SK-N-SH treated with all-trans-retinoic acid at 6 μM for 48 hours (cell line): ENCODE measurements at regions not wholly inside any gene's neighbourhood (a gene's known extent, or its start where the extent isn't known, plus 50 kb on each side); places are given as distances from the start of the nearest gene placed in this dataset.

ENCODE experiments used
- ATAC-seq: fragments of 200-7000 bp; cut with Tn5 transposase; 3 replicates; pipeline ENCODE4 v1.9.1; 2020; ENCODE audit warnings: mild to moderate bottlenecking, moderate library complexity
- ARNTL ChIP-seq: fragments of 450-650 bp; formaldehyde crosslinking; IDR thresholded peaks from 2 replicates; pipeline ENCODE4 v1.5.0; 2020; ENCODE audit warnings: low read depth, mild to moderate bottlenecking, moderate library complexity, borderline replicate concordance
- BACH2 ChIP-seq: fragments of 250-450 bp; sonication (Bioruptor Pico); IDR thresholded peaks from 2 replicates; pipeline ENCODE4 v1.9.0; 2021; ENCODE audit warnings: mild to moderate bottlenecking, borderline replicate concordance
- CREB5 ChIP-seq: fragments of 250-450 bp; sonication (Bioruptor Pico); IDR thresholded peaks from 2 replicates; pipeline ENCODE4 v1.5.1; 2020; ENCODE audit warnings: low read depth, mild to moderate bottlenecking, moderate library complexity
- CSDC2 ChIP-seq: fragments of 250-450 bp; sonication (Bioruptor Pico); IDR thresholded peaks from 2 replicates; pipeline ENCODE4 v1.5.0; 2020; ENCODE audit warnings: mild to moderate bottlenecking, moderate library complexity
- ESRRG ChIP-seq: fragments of 250-450 bp; sonication (Bioruptor Pico); IDR thresholded peaks from 2 replicates; pipeline ENCODE4 v1.6.1; 2021; ENCODE audit warnings: mild to moderate bottlenecking
- ISL1 ChIP-seq: fragments of 250-450 bp; sonication (Bioruptor Pico); IDR thresholded peaks from 2 replicates; pipeline ENCODE4 v2.1.2; 2022; ENCODE audit warnings: mild to moderate bottlenecking, moderate library complexity
- OSR1 ChIP-seq: fragments of 250-450 bp; sonication (Bioruptor Pico); IDR thresholded peaks from 2 replicates; pipeline ENCODE4 v1.8.0; 2022; ENCODE audit warnings: moderate library complexity, mild to moderate bottlenecking, inconsistent platforms
- POU6F1 ChIP-seq: fragments of 250-450 bp; sonication (Bioruptor Pico); IDR thresholded peaks from 2 replicates; pipeline ENCODE4 v1.8.0; 2021; ENCODE audit warnings: low read depth, mild to moderate bottlenecking, moderate library complexity, borderline replicate concordance
- PPARA ChIP-seq: fragments of 250-450 bp; sonication (Bioruptor Pico); IDR thresholded peaks from 2 replicates; pipeline ENCODE4 v1.5.0; 2020; ENCODE audit warnings: mild to moderate bottlenecking, borderline replicate concordance
- RARB ChIP-seq: fragments of 250-450 bp; sonication (Bioruptor Pico); IDR thresholded peaks from 2 replicates; pipeline ENCODE4 v1.8.0; 2021; ENCODE audit warnings: mild to moderate bottlenecking, moderate library complexity
- SNAI2 ChIP-seq: fragments of 250-450 bp; sonication (Bioruptor Pico); IDR thresholded peaks from 2 replicates; pipeline ENCODE4 v1.5.0; 2020; ENCODE audit warnings: mild to moderate bottlenecking, moderate library complexity
- TCF4 ChIP-seq: fragments of 250-450 bp; sonication (Bioruptor Pico); IDR thresholded peaks from 2 replicates; pipeline ENCODE4 v1.8.0; 2021; ENCODE audit warnings: mild to moderate bottlenecking, moderate library complexity, borderline replicate concordance
- TOX ChIP-seq: fragments of 250-450 bp; sonication (Bioruptor Pico); IDR thresholded peaks from 2 replicates; pipeline ENCODE4 v1.8.0; 2021; ENCODE audit warnings: mild to moderate bottlenecking, moderate library complexity, borderline replicate concordance
- ZC3H10 ChIP-seq: fragments of 250-450 bp; sonication (Bioruptor Pico); IDR thresholded peaks from 2 replicates; pipeline ENCODE4 v1.5.1; 2021; ENCODE audit warnings: mild to moderate bottlenecking, moderate library complexity
- ZFP3 ChIP-seq: fragments of 250-450 bp; sonication (Bioruptor Pico); IDR thresholded peaks from 2 replicates; pipeline ENCODE4 v1.5.0; 2020; ENCODE audit warnings: mild to moderate bottlenecking, moderate library complexity
- ZFP30 ChIP-seq: fragments of 450-650 bp; formaldehyde crosslinking; IDR thresholded peaks from 2 replicates; pipeline ENCODE4 v1.5.0; 2022; ENCODE audit warnings: mild to moderate bottlenecking, moderate library complexity
- ZNF565 ChIP-seq: fragments of 450-650 bp; formaldehyde crosslinking; conservative IDR thresholded peaks from 2 replicates; pipeline ENCODE4 v1.5.0; 2020; ENCODE audit warnings: low read depth, mild to moderate bottlenecking, moderate library complexity
- ZNF70 ChIP-seq: fragments of 450-650 bp; formaldehyde crosslinking; IDR thresholded peaks from 2 replicates; pipeline ENCODE4 v1.5.0; 2020; ENCODE audit warnings: mild to moderate bottlenecking, moderate library complexity
- ZNF8 ChIP-seq: fragments of 450-650 bp; formaldehyde crosslinking; IDR thresholded peaks from 2 replicates; pipeline ENCODE4 v1.5.0; 2020; ENCODE audit warnings: mild to moderate bottlenecking, moderate library complexity
- TF ChIP-seq, protein P1 (sequence below): fragments of 250-450 bp; sonication (Bioruptor Pico); IDR thresholded peaks from 2 replicates; pipeline ENCODE4 v1.8.0; 2020; ENCODE audit warnings: mild to moderate bottlenecking, moderate library complexity, borderline replicate concordance
- TF ChIP-seq, protein P2 (sequence below): fragments of 250-450 bp; sonication (Bioruptor Pico); IDR thresholded peaks from 2 replicates; pipeline ENCODE4 v1.5.1; 2021; ENCODE audit warnings: mild to moderate bottlenecking, moderate library complexity
- TF ChIP-seq, protein P3 (sequence below): fragments of 250-450 bp; sonication (Bioruptor Pico); IDR thresholded peaks from 2 replicates; pipeline ENCODE4 v1.5.0; 2020; ENCODE audit warnings: mild to moderate bottlenecking, moderate library complexity

GRCh38 chr7:25389489-25390106 lies 161.3 kb upstream of the NPVF start:
- ATAC-seq: peak; percentile 79
- TF ChIP-seq OSR1: no peak
- no peak for TF ChIP-seq RARB (CRISPR knock-in tag)
- TF ChIP-seq, protein P1, sequence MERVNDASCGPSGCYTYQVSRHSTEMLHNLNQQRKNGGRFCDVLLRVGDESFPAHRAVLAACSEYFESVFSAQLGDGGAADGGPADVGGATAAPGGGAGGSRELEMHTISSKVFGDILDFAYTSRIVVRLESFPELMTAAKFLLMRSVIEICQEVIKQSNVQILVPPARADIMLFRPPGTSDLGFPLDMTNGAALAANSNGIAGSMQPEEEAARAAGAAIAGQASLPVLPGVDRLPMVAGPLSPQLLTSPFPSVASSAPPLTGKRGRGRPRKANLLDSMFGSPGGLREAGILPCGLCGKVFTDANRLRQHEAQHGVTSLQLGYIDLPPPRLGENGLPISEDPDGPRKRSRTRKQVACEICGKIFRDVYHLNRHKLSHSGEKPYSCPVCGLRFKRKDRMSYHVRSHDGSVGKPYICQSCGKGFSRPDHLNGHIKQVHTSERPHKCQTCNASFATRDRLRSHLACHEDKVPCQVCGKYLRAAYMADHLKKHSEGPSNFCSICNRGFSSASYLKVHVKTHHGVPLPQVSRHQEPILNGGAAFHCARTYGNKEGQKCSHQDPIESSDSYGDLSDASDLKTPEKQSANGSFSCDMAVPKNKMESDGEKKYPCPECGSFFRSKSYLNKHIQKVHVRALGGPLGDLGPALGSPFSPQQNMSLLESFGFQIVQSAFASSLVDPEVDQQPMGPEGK: no peak
- TF ChIP-seq SNAI2 (CRISPR knock-in tag): no peak
- TF ChIP-seq ZFP30 (CRISPR knock-in tag): no peak
- TF ChIP-seq ARNTL (CRISPR knock-in tag): no peak
- TF ChIP-seq, protein P2, sequence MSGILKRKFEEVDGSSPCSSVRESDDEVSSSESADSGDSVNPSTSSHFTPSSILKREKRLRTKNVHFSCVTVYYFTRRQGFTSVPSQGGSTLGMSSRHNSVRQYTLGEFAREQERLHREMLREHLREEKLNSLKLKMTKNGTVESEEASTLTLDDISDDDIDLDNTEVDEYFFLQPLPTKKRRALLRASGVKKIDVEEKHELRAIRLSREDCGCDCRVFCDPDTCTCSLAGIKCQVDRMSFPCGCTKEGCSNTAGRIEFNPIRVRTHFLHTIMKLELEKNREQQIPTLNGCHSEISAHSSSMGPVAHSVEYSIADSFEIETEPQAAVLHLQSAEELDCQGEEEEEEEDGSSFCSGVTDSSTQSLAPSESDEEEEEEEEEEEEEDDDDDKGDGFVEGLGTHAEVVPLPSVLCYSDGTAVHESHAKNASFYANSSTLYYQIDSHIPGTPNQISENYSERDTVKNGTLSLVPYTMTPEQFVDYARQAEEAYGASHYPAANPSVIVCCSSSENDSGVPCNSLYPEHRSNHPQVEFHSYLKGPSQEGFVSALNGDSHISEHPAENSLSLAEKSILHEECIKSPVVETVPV (CRISPR knock-in tag): no peak
- TF ChIP-seq, protein P3, sequence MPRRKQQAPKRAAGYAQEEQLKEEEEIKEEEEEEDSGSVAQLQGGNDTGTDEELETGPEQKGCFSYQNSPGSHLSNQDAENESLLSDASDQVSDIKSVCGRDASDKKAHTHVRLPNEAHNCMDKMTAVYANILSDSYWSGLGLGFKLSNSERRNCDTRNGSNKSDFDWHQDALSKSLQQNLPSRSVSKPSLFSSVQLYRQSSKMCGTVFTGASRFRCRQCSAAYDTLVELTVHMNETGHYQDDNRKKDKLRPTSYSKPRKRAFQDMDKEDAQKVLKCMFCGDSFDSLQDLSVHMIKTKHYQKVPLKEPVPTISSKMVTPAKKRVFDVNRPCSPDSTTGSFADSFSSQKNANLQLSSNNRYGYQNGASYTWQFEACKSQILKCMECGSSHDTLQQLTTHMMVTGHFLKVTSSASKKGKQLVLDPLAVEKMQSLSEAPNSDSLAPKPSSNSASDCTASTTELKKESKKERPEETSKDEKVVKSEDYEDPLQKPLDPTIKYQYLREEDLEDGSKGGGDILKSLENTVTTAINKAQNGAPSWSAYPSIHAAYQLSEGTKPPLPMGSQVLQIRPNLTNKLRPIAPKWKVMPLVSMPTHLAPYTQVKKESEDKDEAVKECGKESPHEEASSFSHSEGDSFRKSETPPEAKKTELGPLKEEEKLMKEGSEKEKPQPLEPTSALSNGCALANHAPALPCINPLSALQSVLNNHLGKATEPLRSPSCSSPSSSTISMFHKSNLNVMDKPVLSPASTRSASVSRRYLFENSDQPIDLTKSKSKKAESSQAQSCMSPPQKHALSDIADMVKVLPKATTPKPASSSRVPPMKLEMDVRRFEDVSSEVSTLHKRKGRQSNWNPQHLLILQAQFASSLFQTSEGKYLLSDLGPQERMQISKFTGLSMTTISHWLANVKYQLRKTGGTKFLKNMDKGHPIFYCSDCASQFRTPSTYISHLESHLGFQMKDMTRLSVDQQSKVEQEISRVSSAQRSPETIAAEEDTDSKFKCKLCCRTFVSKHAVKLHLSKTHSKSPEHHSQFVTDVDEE (CRISPR knock-in tag): no peak
- no peak for TF ChIP-seq ZC3H10
- TF ChIP-seq POU6F1 (CRISPR knock-in tag): no peak
- no peak for TF ChIP-seq ZNF8 (CRISPR knock-in tag)
- no peak for TF ChIP-seq ZFP3 (CRISPR knock-in tag)
- TF ChIP-seq TCF4 (CRISPR knock-in tag): no peak
- no peak for TF ChIP-seq ZNF70
- no peak for TF ChIP-seq ESRRG
- TF ChIP-seq ZNF565 (CRISPR knock-in tag): no peak
- no peak for TF ChIP-seq BACH2

GRCh38 chr7:25391295-25391861 lies 163.1 kb upstream of the NPVF start:
- no peak for ATAC-seq
- TF ChIP-seq ZNF8 (CRISPR knock-in tag) (no peak), TOX (CRISPR knock-in tag) (no peak), BACH2 (no peak), ESRRG (no peak), ISL1 (CRISPR knock-in tag) (no peak), CSDC2 (no peak), PPARA (CRISPR knock-in tag) (no peak), SNAI2 (CRISPR knock-in tag) (no peak), RARB (CRISPR knock-in tag) (no peak)
- TF ChIP-seq, protein P2 (CRISPR knock-in tag): no peak

- no peak for ATAC-seq
- TF ChIP-seq RARB (CRISPR knock-in tag): no peak
- TF ChIP-seq CREB5 (CRISPR knock-in tag): no peak
- no peak for TF ChIP-seq ZNF8 (CRISPR knock-in tag)
- no peak for TF ChIP-seq ESRRG
- no peak for TF ChIP-seq POU6F1 (CRISPR knock-in tag)
- TF ChIP-seq OSR1: no peak
- no peak for TF ChIP-seq PPARA (CRISPR knock-in tag)
- TF ChIP-seq, protein P2 (CRISPR knock-in tag): no peak
These were observed 163.8 kb upstream of the NPVF start for GRCh38 chr7:25391961-25392587.
